ENCODE measurements at regions not wholly inside any gene's neighbourhood (a gene's known extent, or its start where the extent isn't known, plus 50 kb on each side); places are given as distances from the start of the nearest gene placed in this dataset.

DNA sequence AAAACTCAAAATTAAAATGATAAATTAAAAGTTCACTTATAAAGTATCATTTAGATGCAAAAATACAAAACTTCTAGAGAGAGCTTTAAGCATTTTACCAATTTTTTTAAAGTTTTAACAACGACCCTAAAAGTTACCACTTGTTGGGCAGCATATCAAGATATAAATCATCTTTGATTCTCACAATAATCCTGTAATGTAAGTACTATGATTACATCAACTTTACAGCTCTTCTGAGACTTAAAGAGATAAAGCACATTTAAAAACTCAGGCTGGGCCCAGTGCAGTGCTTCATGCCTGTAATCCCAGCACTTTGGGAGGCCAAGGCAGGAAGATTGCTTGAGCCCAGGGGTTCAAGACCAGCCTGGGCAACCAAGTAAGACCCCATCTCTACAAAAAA, 202.7 kb upstream of the GPC6 start:
- H3K4me2 ChIP-seq (ENCODE audit: low read length), result no peak overlapping the region
- H3K27me3 ChIP-seq (ENCODE audit: low read depth, low read length), result no peaks in the 10 kb centered on the region
- H4K20me1 ChIP-seq (ENCODE audit: insufficient read depth, low read length), result no peaks in the 10 kb centered on the region
- H3K4me1 ChIP-seq (ENCODE audit: low read length), result no peaks in the 10 kb centered on the region
- H3K4me3 ChIP-seq (ENCODE audit: low read length), result no peak overlapping the region
- H3K27ac ChIP-seq (ENCODE audit: low read length), result no peak overlapping the region
- H3K79me2 ChIP-seq (ENCODE audit: low read length), result no peaks in the 10 kb centered on the region
- H2AFZ ChIP-seq (ENCODE audit: low read depth, low read length), result no peak overlapping the region
- TF ChIP-seq, protein P1, sequence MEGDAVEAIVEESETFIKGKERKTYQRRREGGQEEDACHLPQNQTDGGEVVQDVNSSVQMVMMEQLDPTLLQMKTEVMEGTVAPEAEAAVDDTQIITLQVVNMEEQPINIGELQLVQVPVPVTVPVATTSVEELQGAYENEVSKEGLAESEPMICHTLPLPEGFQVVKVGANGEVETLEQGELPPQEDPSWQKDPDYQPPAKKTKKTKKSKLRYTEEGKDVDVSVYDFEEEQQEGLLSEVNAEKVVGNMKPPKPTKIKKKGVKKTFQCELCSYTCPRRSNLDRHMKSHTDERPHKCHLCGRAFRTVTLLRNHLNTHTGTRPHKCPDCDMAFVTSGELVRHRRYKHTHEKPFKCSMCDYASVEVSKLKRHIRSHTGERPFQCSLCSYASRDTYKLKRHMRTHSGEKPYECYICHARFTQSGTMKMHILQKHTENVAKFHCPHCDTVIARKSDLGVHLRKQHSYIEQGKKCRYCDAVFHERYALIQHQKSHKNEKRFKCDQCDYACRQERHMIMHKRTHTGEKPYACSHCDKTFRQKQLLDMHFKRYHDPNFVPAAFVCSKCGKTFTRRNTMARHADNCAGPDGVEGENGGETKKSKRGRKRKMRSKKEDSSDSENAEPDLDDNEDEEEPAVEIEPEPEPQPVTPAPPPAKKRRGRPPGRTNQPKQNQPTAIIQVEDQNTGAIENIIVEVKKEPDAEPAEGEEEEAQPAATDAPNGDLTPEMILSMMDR (IDR thresholded peaks at IDR 0.05; ENCODE audit: low read depth, low read length), result no peak
- no peak for TF ChIP-seq EZH2phosphoT487 (IDR thresholded peaks at IDR 0.05; ENCODE audit: low read depth)
- H3K9me3 ChIP-seq (ENCODE audit: insufficient read depth, low read length), result no peaks in the 10 kb centered on the region
- H3K9ac ChIP-seq (ENCODE audit: low read length), result no peak overlapping the region
- no peaks in the 10 kb centered on the region for H3K36me3 ChIP-seq (replicated peaks; ENCODE audit: low read depth, low read length)

DNA sequence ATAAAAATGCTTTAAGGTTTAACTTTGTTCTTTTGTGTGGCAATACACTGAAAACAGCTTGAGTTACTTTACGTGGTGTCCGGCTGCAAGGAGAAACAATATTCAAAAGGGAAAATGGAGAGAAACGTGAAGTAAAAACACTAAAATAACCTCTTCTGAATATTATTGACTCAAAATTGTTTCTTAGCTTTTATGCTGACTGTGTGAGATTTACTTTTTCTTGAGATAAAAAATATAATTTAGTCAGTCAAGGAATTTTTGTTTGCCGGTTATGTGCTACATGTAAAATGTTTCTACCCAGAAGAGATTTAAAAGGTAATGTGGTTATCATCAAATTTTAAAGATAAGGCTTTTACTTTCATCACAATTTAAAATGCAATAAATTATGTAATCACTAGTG, 200.6 kb upstream of the GPC6 start:
- no peak for TF ChIP-seq EZH2phosphoT487 (IDR thresholded peaks at IDR 0.05; ENCODE audit: low read depth)
- TF ChIP-seq, protein P1 (IDR thresholded peaks at IDR 0.05; ENCODE audit: low read depth, low read length), result no peak
- Histone ChIP-seq H3K4me3 (ENCODE audit: low read length) (no peak overlapping the region), H2AFZ (ENCODE audit: low read depth, low read length) (no peak overlapping the region), H3K4me2 (ENCODE audit: low read length) (no peak overlapping the region), H3K4me1 (ENCODE audit: low read length) (no peaks in the 10 kb centered on the region), H3K9me3 (ENCODE audit: insufficient read depth, low read length) (no peaks in the 10 kb centered on the region), H4K20me1 (ENCODE audit: insufficient read depth, low read length) (no peaks in the 10 kb centered on the region), H3K9ac (ENCODE audit: low read length) (no peak overlapping the region), H3K36me3 (replicated peaks; ENCODE audit: low read depth, low read length) (no peaks in the 10 kb centered on the region), H3K27ac (ENCODE audit: low read length) (no peak overlapping the region), H3K27me3 (ENCODE audit: low read depth, low read length) (no peaks in the 10 kb centered on the region), H3K79me2 (ENCODE audit: low read length) (no peaks in the 10 kb centered on the region)

DNA sequence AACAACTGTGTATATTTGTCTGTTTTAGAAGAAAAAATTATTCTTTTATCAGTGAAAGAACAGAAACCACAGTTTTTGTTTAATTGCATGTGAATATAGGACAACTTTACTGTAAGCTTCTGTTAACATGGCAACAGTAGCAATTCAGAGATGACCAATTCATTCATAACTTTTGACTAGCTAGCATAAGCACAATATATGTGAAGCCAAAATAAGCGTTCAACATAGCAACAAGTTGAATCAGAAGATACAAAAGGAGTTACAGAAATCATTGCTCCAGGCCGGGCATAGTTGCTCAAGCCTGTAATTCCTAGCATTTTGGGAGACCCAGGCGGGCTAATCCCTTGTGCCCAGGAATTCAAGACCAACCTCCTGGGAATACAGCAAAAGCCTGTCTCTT, 197.1 kb upstream of the GPC6 start:
- TF ChIP-seq, protein P1 (IDR thresholded peaks at IDR 0.05; ENCODE audit: low read depth, low read length), result no peak
- TF ChIP-seq EZH2phosphoT487 (IDR thresholded peaks at IDR 0.05; ENCODE audit: low read depth), result no peak
- no peak overlapping the region for H3K4me2 ChIP-seq (ENCODE audit: low read length)
- H3K27me3 ChIP-seq (ENCODE audit: low read depth, low read length), result no peaks in the 10 kb centered on the region
- no peaks in the 10 kb centered on the region for H3K4me1 ChIP-seq (ENCODE audit: low read length)
- no peaks in the 10 kb centered on the region for H3K9me3 ChIP-seq (ENCODE audit: insufficient read depth, low read length)
- H3K27ac ChIP-seq (ENCODE audit: low read length), result no peak overlapping the region
- H4K20me1 ChIP-seq (ENCODE audit: insufficient read depth, low read length), result no peaks in the 10 kb centered on the region
- no peak overlapping the region for H3K4me3 ChIP-seq (ENCODE audit: low read length)
- no peak overlapping the region for H3K9ac ChIP-seq (ENCODE audit: low read length)
- no peak overlapping the region for H2AFZ ChIP-seq (ENCODE audit: low read depth, low read length)
- no peaks in the 10 kb centered on the region for H3K79me2 ChIP-seq (ENCODE audit: low read length)
- H3K36me3 ChIP-seq (replicated peaks; ENCODE audit: low read depth, low read length), result no peaks in the 10 kb centered on the region

DNA sequence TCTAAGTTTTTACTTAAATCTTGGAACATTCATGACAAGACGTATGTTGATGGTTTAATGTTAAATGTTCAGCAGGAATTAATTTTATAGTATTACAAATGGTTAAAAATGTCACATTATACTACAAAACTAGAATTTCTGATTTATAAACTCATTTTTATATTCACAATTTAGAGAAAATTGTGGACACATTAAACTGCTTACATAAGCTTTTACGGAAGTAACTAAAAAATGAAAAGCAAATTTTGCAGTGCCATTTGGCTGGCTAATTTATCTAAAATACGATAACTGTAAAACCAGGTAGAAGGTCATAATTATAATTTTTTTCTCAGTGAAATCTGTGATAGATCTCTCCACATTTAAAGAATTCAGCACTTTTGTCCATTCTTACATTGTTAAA, 190.2 kb upstream of the GPC6 start:
- Histone ChIP-seq H3K79me2 (ENCODE audit: low read length) (no peaks in the 10 kb centered on the region), H2AFZ (ENCODE audit: low read depth, low read length) (no peak overlapping the region), H3K27ac (ENCODE audit: low read length) (no peak overlapping the region), H3K27me3 (ENCODE audit: low read depth, low read length) (no peaks in the 10 kb centered on the region), H3K9me3 (ENCODE audit: insufficient read depth, low read length) (no peaks in the 10 kb centered on the region), H3K4me2 (ENCODE audit: low read length) (no peak overlapping the region), H3K4me3 (ENCODE audit: low read length) (no peak overlapping the region), H3K4me1 (ENCODE audit: low read length) (no peaks in the 10 kb centered on the region), H3K9ac (ENCODE audit: low read length) (no peak overlapping the region), H4K20me1 (ENCODE audit: insufficient read depth, low read length) (no peaks in the 10 kb centered on the region), H3K36me3 (replicated peaks; ENCODE audit: low read depth, low read length) (no peaks in the 10 kb centered on the region)
- no peak for TF ChIP-seq EZH2phosphoT487 (IDR thresholded peaks at IDR 0.05; ENCODE audit: low read depth)
- TF ChIP-seq, protein P1 (IDR thresholded peaks at IDR 0.05; ENCODE audit: low read depth, low read length), result no peak
